GM12874 (cell line): ENCODE measurements at regions not wholly inside any gene's neighbourhood (a gene's known extent, or its start where the extent isn't known, plus 50 kb on each side); places are given as distances from the start of the nearest gene placed in this dataset.

Source experiments
- TF ChIP-seq, protein P1 (sequence below): IDR thresholded peaks from 2 replicates; pipeline ENCODE4 v1.5.1; 2011; ENCODE audit warnings: low read depth, mild to moderate bottlenecking, control low read depth, low read length, moderate library complexity; ENCODE audit not compliant: insufficient read depth

DNA sequence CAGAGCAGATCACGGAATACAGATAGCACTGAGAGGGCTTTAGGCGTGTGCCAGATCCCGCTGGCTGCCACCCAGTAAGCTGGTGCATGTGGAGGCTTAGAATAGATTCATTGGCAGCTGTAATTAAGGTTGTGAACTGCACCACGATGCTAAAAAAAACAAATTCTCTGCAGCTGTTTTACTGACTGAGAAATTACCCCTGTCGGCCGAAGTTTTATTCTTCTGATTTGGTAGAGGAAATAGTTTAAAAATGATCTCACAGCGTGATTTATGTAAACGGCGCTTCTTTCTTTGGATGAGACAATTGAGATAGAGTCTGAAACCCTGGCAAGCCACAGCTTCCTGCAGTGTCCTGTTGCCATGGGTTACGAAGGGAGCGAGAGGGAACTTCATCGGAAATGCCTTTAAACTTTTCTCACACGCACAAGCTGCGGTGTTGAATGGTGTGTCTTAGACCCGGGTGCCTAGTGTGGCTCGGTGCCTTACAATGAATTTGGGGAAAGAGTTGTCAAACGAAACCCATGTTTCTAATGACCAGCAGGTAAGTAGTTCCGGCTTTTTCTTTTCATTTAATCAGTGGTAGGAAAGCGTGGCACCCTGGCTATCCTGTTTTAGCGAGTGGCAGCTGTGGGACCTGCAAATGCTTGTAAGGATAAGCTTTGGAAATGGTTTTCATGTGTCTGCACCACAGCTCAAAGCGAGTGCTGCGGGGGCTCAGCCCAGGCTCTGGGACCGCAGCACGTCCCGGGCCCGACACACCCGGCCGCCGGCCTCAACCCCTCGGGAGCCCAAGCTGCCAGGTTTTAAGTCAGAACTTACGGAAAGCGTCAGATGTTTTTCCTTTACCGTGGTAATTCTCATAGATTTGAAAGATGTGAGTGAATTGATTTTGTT is 71.7 kb upstream of the HGFAC start:
- TF ChIP-seq, protein P1, sequence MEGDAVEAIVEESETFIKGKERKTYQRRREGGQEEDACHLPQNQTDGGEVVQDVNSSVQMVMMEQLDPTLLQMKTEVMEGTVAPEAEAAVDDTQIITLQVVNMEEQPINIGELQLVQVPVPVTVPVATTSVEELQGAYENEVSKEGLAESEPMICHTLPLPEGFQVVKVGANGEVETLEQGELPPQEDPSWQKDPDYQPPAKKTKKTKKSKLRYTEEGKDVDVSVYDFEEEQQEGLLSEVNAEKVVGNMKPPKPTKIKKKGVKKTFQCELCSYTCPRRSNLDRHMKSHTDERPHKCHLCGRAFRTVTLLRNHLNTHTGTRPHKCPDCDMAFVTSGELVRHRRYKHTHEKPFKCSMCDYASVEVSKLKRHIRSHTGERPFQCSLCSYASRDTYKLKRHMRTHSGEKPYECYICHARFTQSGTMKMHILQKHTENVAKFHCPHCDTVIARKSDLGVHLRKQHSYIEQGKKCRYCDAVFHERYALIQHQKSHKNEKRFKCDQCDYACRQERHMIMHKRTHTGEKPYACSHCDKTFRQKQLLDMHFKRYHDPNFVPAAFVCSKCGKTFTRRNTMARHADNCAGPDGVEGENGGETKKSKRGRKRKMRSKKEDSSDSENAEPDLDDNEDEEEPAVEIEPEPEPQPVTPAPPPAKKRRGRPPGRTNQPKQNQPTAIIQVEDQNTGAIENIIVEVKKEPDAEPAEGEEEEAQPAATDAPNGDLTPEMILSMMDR, result no peak

DNA sequence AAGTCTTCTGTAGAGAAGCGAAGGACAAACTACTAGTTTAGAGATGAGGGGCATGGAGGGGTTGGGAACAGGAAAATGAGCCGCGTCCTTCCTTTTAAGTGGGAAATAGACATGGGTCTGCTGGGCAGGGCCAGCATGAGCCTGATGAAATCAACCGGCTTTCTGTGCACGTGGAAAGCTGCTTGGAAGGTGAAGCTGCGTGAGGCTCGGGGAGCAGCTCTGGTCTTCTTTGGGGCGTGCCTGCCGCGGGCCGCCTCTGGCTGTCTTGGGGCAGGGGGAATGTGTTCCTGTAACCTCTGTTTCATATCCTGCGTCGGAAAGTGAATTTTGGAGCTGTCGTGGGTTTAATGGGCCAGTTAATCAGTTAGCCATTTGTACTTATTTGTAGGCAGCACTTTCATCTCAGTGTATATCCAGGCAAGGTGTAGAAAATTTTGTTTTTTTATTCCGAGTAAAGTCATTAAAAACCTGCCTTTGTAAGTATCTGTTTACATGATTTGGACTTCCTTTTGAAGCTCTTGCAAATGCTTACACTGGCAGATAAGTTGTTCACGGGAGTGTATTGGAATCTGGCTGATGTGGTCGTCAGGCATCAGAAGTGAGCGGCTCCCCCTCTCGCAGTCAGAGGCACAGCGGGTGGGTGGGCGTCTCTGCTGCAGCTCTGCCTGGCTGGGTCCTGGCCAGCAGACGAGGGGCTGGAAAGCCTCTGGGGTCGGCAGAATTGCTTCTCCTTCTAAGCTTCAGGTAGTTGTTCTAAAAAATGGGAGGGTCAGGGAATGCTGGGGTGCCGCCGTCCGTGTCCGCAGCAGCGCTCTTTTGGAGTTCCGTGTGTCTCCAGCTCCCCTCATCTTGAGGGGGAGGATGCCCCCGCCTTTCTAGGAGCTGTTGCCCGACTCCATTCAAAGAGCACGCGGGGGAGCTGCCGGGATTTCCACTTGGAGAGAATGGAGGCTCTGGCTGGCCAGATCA is 70.5 kb upstream of the HGFAC start:
- TF ChIP-seq, protein P1, result no peak

DNA sequence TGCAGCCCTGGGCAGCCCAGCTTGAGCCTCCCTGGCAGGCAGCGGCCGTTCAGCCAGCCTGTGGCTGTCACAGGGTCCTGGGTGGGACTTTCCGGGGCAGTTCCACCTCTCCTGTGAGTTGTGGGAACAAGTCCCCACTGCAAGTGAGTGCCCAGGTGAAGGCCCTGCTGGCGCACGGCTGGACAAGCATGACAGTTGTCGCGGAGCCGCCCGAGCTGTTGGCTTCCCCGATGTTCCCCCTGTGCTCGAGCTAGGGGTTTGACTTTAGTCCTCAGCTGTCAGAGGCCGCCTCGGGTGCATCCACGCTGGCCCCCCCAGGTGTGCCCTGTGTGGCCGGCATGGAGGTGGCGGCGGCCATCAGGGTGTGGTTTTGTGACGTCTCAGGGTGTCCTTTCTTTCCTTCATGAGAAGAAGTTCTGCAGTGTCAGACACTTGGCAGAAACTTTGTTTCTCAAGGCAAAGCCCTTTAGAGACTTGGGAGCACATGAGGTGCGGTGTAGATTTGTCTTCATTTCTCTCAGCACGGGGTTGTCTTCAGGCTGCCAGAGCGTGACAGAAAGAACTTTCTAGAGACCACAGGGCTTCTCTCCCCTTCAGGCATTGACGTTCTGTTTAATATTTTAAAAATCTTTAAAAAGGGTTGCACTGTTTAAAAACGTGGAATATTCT is 69.4 kb upstream of the HGFAC start:
- TF ChIP-seq, protein P1, result no peak

DNA sequence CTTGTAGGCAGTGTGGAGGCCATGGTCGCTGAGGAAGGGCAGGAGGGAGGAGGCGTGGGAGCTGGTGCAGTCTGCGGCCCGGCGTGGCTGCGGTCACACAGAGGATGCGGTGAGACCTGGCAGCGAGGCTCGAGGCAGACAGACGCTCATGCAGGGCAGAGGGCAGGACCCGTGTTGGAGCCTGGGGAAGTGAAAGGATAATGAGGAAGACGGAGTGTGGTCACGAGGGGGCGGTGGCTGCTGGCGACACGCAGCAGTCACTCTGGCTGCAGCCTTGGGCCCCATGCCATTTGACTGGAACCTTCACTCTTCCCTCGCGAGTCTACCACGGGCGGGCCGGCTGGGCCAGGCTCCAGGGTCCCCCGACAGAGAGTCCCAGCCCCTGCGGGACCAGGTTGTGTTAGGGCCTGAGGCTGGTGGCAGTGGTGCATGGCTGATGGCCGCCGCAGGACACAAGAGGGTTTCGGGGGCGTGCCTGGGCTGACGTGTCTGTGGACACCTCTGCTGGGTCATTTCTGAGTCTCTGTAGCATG is 68.8 kb upstream of the HGFAC start:
- TF ChIP-seq, protein P1, result no peak

DNA sequence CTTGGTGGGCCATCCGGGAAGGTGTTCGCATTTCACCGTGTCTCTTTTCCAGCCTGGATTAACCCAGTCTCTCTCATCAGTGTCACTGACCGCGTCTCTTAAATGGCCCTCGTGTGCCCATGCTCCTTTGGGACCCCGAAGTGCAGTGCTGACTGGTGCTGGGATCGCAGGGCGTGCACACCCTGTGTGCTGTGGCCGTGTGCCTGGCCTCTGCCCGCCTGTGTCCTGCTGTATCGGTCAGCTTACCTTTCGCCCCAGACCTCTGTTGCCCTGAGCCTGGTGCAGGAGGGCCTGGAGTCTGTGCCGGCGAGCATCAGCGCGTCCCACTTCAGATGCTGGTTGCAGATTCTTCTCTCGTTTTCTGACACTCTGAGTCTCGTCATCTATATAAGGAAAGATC is 68.3 kb upstream of the HGFAC start:
- TF ChIP-seq, protein P1, result no peak

DNA sequence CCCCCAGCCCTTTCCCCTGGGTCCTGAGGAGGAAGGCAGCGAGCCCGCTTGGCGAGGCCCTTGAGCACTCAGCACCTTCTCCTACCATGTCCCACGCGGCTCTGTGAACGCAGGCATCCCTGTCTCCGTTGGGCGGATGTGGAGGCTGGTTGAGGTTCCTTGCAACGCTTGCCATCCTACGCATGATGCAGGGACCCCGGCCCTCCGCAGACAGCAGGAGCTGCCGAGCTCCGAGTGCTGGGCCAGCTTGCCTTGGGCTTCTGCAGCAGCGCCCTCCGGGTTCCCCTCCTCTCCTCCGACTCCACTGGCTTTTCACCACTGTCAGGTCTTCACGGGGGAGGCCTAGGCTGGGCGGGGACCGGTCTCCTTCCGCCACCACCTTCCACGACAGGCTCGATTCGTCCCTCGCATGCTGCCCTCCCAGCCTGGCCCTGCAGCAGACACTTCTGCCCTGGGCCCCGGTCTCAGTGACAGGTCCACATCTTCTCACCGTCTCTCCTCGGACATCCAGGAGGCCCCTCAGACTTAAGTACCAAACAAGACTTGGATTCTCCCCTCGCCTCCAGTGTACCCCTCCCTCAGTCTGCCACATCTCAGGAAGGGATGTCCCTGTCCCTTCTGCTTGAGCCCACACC is 67.6 kb upstream of the HGFAC start:
- TF ChIP-seq, protein P1, result no peak
